Stimulated activated CD8-positive, alpha-beta memory T cell treated with anti-CD3 and anti-CD28 coated beads, Interleukin-4, amount 100 ng/mL, for 24 hours (primary cell): ENCODE measurements at regions not wholly inside any gene's neighbourhood (a gene's known extent, or its start where the extent isn't known, plus 50 kb on each side); places are given as distances from the start of the nearest gene placed in this dataset.

Source experiments
- DNase-seq: peaks from one replicate; pipeline ENCODE4 v3.0.0-alpha.2; 2020; ENCODE audit warnings: low read depth

- DNase-seq = no peak
Measured at GRCh38 chr2:126827371-126827770, 71.3 kb upstream of the TEX51 start.

GRCh38 chr2:126828051-126828450 is 70.6 kb upstream of the TEX51 start:
- DNase-seq = no peak

- no peak for DNase-seq
Measured at GRCh38 chr2:126828491-126828890, 70.2 kb upstream of the TEX51 start.

DNA sequence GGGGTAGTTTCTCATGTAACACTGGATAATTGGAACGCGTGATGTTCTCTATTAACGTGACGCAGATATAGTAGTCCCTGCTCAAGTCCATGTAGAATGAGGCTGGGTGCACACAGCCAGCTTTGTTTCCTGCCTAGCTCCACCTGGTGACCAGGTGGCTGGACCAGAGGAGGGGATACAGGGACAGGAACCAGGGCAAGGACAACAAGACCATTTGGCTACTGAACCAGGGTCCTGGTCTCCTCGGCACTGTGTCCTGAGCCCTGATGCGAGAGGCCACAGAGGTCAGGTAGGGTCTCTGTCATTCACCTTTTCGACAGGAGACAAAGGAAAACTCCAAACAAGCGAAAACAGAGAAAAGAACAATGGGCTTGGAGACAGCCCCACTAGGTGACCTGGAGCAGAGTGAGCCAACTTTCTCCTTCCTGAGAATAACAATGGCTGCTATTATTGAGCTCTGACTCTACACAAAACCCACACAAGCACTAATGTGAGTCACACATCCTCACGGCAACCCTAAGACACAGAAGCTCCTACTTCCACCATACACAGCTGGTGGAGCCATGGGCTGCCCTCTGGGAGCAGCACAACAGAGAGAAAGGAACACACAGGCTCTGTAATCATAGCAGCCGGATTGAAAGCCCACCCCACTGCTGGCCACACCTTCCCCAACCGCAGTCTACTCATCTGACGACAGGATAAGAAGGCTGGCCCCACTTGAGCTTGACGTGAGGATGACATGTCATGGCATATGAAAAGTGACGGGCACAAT is 67.3 kb upstream of the TEX51 start:
- DNase-seq = no peak

GRCh38 chr2:126832014-126832413 is 66.7 kb upstream of the TEX51 start:
- no peak for DNase-seq

- DNase-seq = no peak
Measured at GRCh38 chr2:126832757-126833156, 65.9 kb upstream of the TEX51 start.

DNA sequence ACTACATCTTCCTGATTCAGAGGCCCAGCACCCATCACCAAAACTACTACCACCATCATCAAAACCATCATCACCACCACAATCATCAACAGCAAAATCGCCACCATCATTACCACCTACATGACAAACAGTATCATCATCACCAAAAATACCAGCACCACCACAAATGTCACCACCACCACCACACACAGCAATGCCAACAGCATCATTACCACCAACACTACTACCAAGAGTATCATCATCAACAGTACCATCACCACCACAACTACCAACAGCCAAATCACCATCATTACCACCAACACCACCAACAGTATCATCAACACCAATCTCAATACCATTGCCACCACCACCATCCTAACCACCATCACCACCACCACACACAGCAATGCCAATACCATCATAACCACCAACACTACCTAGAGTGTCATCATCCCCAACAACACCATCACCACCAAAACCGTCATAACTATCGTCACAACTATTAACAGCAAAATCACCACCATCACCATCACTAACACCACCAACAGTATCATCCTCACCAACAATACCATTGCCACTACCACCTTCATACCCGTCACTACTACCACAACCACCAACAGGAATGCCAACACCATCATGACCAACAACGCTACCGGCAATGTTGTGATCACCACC is 64.6 kb upstream of the TEX51 start:
- DNase-seq = no peak

GRCh38 chr2:126835261-126835660 is 63.4 kb upstream of the TEX51 start:
- DNase-seq = no peak

GRCh38 chr2:126835831-126836230 is 62.9 kb upstream of the TEX51 start:
- DNase-seq = no peak

GRCh38 chr2:126836761-126837679 is 61.7 kb upstream of the TEX51 start:
- DNase-seq = no peak

GRCh38 chr2:126837966-126838715 is 60.5 kb upstream of the TEX51 start:
- no peak for DNase-seq

- DNase-seq = no peak
Measured at GRCh38 chr2:126838716-126838985, 60.0 kb upstream of the TEX51 start.

DNA sequence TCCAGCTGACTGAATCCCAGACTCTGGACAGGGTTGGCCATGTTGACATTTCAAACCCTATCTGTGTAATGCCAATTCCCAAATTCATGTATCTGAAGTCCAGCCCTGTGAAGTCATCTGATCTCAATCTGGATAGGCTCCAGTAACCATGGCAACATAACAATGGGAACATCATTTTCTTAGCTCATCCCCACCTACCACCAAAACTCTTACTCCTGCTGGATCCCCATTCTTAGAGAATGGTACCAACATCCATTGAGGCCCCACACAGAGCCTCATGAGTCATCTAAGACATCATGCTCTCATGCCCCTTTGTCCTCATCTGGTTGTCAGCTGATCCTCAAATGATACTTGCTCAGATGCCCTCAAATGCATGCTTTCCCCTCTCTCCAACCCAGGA is 58.9 kb upstream of the TEX51 start:
- no peak for DNase-seq

- no peak for DNase-seq
Measured at GRCh38 chr2:126843081-126843480, 55.6 kb upstream of the TEX51 start.

- no peak for DNase-seq
Measured at GRCh38 chr2:126846241-126846640, 52.4 kb upstream of the TEX51 start.
